ENCODE measurements at regions not wholly inside any gene's neighbourhood (a gene's known extent, or its start where the extent isn't known, plus 50 kb on each side); places are given as distances from the start of the nearest gene placed in this dataset.

DNA sequence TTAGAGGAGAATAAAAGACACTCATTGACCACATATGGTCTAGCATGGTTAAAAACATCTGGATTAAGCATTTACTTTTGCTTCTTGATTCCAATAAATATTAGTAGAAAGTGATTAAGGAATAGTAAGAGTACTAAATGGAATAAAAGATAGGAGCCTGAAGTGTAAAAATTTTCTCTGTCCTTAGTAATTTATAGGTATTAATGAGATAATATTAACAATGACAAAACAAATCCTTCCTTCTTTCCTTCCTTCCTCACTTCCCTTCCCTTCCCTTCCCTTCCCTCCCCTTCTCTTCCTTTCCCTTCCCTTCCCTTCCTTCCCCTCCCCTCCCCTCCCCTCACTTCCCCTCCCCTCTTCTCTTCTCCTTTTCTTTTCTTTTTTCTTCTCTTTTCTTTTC lies 797.5 kb upstream of the NRXN1 start:
- no peak for TF ChIP-seq EZH2phosphoT487 (IDR thresholded peaks at IDR 0.05; ENCODE audit: low read length)
- TF ChIP-seq, protein P1, sequence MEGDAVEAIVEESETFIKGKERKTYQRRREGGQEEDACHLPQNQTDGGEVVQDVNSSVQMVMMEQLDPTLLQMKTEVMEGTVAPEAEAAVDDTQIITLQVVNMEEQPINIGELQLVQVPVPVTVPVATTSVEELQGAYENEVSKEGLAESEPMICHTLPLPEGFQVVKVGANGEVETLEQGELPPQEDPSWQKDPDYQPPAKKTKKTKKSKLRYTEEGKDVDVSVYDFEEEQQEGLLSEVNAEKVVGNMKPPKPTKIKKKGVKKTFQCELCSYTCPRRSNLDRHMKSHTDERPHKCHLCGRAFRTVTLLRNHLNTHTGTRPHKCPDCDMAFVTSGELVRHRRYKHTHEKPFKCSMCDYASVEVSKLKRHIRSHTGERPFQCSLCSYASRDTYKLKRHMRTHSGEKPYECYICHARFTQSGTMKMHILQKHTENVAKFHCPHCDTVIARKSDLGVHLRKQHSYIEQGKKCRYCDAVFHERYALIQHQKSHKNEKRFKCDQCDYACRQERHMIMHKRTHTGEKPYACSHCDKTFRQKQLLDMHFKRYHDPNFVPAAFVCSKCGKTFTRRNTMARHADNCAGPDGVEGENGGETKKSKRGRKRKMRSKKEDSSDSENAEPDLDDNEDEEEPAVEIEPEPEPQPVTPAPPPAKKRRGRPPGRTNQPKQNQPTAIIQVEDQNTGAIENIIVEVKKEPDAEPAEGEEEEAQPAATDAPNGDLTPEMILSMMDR (IDR thresholded peaks at IDR 0.05; ENCODE audit: low read length) = no peak
- TF ChIP-seq EZH2 (optimal IDR thresholded peaks at IDR 0.05; ENCODE audit: low read depth, low read length) = no peak
- Histone ChIP-seq H3K4me1 (ENCODE audit: low read length) (no peaks in the 10 kb centered on the region), H3K9ac (ENCODE audit: low read length) (no peak overlapping the region), H3K79me2 (ENCODE audit: low read length) (no peaks in the 10 kb centered on the region), H2AFZ (ENCODE audit: low read length) (no peak overlapping the region), H3K9me3 (replicated peaks; ENCODE audit: insufficient read depth, low read length) (no peaks in the 10 kb centered on the region), H3K4me3 (ENCODE audit: low read length) (no peak overlapping the region), H3F3A (ENCODE audit: insufficient read depth, low read length) (no peaks in the 10 kb centered on the region), H3K36me3 (replicated peaks; ENCODE audit: insufficient read depth, low read length) (no peaks in the 10 kb centered on the region), H3K27me3 (replicated peaks; ENCODE audit: insufficient read depth, low read length) (no peaks in the 10 kb centered on the region), H3K27ac (ENCODE audit: low read length) (no peak overlapping the region), H3K4me2 (ENCODE audit: low read depth, low read length) (no peak overlapping the region), H3K9me2 (replicated peaks; ENCODE audit: insufficient read depth, low read length) (no peaks in the 10 kb centered on the region), H4K20me1 (ENCODE audit: insufficient read depth, low read length) (no peaks in the 10 kb centered on the region)
- DNase-seq = no peak

DNA sequence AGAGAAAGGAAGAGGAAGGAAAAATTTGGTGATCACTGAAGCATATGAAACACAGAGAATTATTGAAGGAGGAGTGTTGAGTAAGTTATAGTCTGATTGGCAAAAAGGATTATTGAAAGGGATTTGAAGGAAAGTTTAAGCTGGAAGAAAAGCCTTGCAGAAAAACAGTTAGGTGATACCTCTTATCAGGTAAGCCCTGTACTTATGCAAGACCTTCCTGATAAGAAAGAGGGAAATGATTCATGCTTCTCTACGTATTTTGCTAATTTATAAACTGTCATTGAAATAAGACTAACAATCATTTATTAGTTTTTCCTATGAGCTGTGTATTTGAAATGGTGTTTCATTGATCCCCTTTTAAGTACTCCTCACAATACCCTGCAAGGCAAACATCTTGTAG lies 793.9 kb upstream of the NRXN1 start:
- no peaks in the 10 kb centered on the region for H4K20me1 ChIP-seq (ENCODE audit: insufficient read depth, low read length)
- H3F3A ChIP-seq (ENCODE audit: insufficient read depth, low read length) = no peaks in the 10 kb centered on the region

DNA sequence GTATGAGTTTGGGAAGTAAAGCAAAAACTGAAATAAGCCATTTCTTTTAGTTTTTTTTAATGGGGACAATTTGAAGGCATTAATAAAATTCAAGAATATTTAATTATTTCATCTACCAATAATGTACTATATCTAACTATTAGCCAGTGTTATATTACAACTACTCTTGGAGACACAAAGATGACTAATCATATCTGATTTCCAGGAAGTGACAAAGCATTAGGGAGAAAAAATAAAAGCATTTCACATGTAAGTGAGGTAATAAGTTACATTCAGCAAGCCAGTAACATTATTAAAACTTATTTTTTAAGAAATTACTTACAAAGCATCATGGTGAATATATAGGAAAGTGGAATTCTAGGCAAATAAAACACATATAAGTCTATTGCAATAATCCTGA lies 781.3 kb upstream of the NRXN1 start:
- no peaks in the 10 kb centered on the region for H3K79me2 ChIP-seq (ENCODE audit: low read length)
- H3K9me3 ChIP-seq (replicated peaks; ENCODE audit: insufficient read depth, low read length) = no peaks in the 10 kb centered on the region
- no peaks in the 10 kb centered on the region for H4K20me1 ChIP-seq (ENCODE audit: insufficient read depth, low read length)
- no peak overlapping the region for H3K4me2 ChIP-seq (ENCODE audit: low read depth, low read length)
- H3K4me3 ChIP-seq (ENCODE audit: low read length) = no peak overlapping the region
- H3K9me2 ChIP-seq (replicated peaks; ENCODE audit: insufficient read depth, low read length) = no peaks in the 10 kb centered on the region
- H3K27me3 ChIP-seq (replicated peaks; ENCODE audit: insufficient read depth, low read length) = no peaks in the 10 kb centered on the region
- no peak for DNase-seq
- TF ChIP-seq, protein P1 (IDR thresholded peaks at IDR 0.05; ENCODE audit: low read length) = no peak
- no peak for TF ChIP-seq EZH2phosphoT487 (IDR thresholded peaks at IDR 0.05; ENCODE audit: low read length)
- no peak for TF ChIP-seq EZH2 (optimal IDR thresholded peaks at IDR 0.05; ENCODE audit: low read depth, low read length)
- no peaks in the 10 kb centered on the region for H3K36me3 ChIP-seq (replicated peaks; ENCODE audit: insufficient read depth, low read length)
- no peak overlapping the region for H2AFZ ChIP-seq (ENCODE audit: low read length)
- no peak overlapping the region for H3K9ac ChIP-seq (ENCODE audit: low read length)
- no peak overlapping the region for H3K27ac ChIP-seq (ENCODE audit: low read length)
- H3K4me1 ChIP-seq (ENCODE audit: low read length) = no peaks in the 10 kb centered on the region
- no peaks in the 10 kb centered on the region for H3F3A ChIP-seq (ENCODE audit: insufficient read depth, low read length)

More for the DNA sequence above, 793.9 kb upstream of the NRXN1 start:
- DNase-seq = no peak
- no peaks in the 10 kb centered on the region for H3K4me1 ChIP-seq (ENCODE audit: low read length)
- no peak overlapping the region for H3K4me3 ChIP-seq (ENCODE audit: low read length)
- H3K9me2 ChIP-seq (replicated peaks; ENCODE audit: insufficient read depth, low read length) = no peaks in the 10 kb centered on the region
- H3K27me3 ChIP-seq (replicated peaks; ENCODE audit: insufficient read depth, low read length) = no peaks in the 10 kb centered on the region
- no peak overlapping the region for H2AFZ ChIP-seq (ENCODE audit: low read length)
- no peaks in the 10 kb centered on the region for H3K79me2 ChIP-seq (ENCODE audit: low read length)
- H3K36me3 ChIP-seq (replicated peaks; ENCODE audit: insufficient read depth, low read length) = no peaks in the 10 kb centered on the region
- H3K27ac ChIP-seq (ENCODE audit: low read length) = no peak overlapping the region
- H3K9me3 ChIP-seq (replicated peaks; ENCODE audit: insufficient read depth, low read length) = no peaks in the 10 kb centered on the region
- H3K4me2 ChIP-seq (ENCODE audit: low read depth, low read length) = no peak overlapping the region
- TF ChIP-seq, protein P1 (IDR thresholded peaks at IDR 0.05; ENCODE audit: low read length) = no peak
- TF ChIP-seq EZH2phosphoT487 (IDR thresholded peaks at IDR 0.05; ENCODE audit: low read length) (no peak), EZH2 (optimal IDR thresholded peaks at IDR 0.05; ENCODE audit: low read depth, low read length) (no peak)
- no peak overlapping the region for H3K9ac ChIP-seq (ENCODE audit: low read length)
